ENCODE measurements at regions not wholly inside any gene's neighbourhood (a gene's known extent, or its start where the extent isn't known, plus 50 kb on each side); places are given as distances from the start of the nearest gene placed in this dataset.

DNA sequence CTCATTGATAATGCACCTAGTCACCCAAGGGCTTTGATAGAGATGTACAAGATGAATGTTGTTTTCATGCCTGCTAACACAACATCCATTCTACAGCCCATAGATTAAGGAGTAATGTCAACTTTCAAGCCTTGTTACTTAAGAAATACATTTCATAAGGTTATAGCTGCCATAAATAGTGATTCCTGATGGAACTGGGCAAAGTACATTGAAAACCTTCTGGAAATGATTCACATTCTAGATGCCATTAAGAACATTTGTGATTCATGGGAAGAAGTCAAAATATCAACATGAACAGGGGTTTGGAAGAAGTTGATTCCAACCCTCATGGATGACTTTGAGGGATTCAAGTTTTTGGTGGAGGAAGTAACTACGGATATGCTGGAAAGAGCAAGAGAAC lies 135.2 kb downstream of the TLE3 start:
- no peak for DNase-seq

DNA sequence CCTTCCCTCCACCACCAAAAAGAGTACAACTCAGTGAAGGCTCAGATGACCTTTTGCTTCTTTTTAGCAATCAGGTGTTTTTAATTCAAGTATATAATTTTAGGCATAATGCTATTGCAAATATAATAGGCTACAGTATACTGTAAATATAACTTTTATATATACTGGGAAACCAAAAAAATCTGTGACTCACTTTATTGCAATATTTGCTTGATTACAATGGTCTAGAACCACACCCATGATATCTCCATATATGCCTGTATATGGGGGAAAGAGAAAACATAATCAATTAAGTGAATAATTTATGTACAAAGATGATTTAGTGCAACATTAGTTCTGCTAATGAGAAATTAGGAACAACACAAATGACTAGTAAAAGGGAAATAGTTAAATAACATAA lies 134.3 kb downstream of the TLE3 start:
- DNase-seq, result no peak

DNA sequence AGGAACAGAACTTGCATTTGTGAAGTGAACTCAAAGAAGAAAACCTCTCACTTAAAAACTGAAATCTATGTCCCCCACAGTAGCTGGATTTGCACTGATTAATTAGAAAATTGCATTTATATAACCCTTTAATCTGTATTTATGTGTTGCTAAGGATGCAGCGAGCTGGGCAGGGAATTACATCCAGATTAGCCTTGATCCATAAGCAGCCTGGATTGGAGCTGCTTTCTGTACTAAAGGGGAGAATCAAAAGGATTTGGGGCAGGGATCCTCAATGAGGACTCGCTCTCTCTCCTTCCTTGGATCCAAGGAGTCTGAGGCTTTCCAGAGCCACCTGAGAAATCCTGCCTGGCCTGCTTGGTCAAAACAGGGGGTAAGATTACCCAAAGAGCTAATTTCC lies 125.9 kb downstream of the TLE3 start:
- DNase-seq, result no peak

DNA sequence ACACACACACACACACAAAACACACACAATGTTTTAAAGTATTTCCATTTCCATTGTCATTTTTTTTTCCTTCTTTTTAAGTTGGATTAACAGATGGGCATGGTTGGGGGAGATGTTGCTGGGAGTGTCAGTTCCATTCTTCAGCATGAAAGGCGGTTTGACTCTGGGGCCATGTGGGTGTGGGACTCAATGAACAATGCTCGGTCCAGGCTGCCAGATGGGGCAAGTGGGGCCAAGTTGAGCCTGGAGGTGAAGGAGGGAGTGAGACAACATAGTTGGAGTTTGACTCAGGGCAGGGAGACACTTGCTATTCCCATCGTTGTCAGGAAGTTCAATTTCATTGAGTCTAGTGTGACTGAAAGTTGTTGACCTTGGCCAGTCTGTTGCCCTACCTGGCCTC lies 125.3 kb downstream of the TLE3 start:
- DNase-seq, result no peak

DNA sequence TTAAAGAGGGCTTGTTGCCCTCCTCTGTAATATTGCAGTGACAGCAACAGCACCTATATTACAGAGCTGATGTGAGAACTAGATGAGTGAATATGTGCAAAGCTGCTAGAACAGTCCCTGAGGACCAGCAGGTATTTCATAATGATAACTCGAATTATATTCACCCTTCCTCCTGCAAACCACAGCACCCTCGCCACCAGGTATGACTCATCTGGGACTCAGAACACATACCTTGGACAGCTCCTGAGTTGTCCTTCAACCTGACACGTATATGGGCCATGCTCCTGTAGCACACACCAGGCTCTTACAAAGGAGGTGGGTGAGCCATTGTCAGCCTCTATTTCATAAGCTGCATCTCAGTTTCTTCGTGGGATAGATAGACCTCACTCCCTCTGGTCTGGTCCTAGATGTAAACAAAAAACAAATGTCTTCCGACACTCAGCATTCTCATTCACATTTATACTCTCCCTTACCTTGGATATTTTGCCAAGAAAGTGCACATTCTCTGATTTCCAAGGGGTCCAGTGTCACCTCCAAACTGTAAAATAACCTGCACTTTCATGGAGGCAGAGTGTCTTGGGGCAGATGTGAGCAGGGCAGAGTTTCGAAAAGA lies 124.5 kb downstream of the TLE3 start:
- DNase-seq, result no peak

DNA sequence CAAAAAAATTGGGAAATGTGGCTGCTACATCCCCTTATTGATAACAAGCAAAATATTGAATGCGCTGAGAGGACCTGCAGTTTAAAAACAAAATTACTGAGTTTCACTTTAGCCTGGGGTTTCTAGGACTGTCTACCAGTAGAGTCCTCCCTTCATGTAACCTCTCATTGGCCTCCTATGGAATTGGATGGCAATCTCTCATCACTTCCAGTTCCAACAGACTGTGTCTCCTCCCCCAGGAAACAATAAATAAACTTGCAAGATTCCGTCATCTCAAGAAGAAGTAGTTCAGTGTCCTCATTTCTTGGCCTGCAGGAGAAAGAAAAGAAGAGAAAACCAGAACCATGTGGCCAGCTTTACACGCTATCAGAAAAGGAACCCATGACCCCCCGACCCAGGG lies 123.8 kb downstream of the TLE3 start:
- DNase-seq, result no peak

DNA sequence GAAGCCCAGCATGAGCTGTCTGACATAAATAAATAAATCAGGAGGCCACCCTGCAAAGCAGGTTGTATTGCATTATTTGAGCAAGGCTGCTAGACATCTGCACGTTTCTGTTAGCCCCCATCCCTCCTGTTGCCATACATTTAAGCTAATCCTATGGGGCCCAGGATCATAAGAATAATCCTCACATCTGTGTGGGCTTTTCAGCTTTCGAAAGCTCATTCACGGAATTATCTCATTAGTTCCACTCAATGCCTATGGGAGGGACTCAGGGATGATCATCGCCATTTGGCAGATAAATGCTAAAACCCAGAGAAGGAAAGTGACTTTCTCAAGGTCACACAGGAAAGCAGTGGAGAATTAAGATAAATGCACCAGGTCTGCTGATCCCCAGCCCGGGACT lies 123.4 kb downstream of the TLE3 start:
- no peak for DNase-seq

DNA sequence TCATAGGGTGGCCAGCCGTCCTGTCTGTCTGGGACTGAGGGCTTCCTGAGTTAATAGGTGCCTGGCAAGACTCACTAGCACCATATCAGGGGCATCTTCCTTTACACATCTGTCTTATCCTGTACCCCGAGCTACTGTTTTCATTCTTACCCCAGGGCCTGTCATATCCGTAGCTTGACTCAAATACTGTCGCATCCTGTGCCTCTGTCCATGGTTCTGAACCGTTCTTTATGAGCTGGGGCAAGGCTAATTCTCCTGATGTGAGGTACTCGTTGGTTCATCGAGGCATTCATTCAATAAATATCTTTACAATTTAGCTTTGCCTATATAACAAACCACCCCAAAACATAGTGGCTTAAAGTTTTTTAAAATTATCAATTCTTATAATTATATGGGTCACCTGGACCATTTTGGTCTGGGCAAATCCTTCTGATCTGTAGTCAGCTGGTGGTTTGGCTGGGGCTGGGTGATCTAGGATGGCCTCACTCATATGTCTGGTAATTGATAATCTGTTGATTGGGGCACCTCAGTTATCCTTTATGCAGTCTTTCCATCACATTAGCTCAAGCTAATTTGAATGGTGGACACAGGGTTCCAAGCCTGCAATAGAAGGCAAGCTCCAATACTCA lies 121.2 kb downstream of the TLE3 start:
- DNase-seq, result no peak

DNA sequence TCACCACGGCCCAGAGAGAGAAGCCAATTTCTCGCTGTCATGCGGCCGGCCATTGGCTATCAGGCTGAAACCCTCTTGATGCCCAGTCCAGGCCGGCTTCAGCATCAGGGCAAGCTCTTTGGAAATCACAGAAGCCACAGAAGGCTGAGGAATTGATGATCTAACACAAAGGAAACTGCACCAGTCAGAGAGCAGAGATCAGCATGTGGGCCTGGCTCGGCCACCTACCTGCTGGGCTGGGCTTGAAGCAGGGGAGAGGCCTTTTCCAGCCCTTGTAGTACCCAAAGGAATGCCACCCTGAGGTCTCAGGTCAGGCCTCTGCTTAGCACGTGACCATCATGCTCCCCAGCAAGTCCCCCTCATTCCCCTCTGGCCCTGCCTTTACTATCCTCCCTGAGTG lies 119.1 kb downstream of the TLE3 start:
- DNase-seq, result no peak

DNA sequence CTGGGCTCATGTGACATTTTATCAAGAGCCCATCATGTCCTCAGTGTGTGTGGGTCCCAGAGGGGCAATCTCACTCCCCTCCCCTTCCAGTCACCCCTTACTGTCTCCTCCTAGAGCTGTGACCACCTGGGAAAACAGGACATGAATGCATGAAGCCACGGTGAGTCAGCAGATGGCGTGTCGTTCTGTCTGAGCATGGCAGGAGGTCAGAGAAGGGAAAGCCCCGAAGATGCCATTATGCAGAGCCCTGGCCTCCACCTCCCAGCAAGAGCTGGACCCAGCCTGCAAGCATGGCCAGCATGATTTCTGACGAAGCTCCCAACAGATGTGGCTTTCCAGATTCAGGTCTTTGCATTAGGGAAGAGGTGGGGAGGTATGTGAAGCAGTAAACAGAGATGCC lies 118.5 kb downstream of the TLE3 start:
- DNase-seq, result no peak

DNA sequence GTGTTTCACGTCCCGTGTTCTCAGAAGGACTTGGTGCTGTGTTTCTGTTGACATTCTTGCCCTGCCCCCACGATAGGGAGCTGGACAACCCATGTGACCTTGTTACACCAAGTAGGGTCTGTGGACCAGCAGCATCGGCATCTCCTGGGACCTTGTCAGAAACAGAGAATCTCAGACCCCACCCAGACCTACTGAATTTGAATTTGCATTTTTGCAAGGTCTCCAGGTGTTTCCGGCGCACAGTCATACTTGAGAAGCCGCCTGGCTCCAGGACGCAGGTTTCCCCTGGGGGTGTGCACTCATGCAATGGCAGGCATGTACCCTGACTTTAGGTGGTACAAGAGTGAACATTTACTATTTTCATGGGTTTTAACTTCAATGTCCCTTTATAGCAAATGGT lies 117.9 kb downstream of the TLE3 start:
- no peak for DNase-seq

DNA sequence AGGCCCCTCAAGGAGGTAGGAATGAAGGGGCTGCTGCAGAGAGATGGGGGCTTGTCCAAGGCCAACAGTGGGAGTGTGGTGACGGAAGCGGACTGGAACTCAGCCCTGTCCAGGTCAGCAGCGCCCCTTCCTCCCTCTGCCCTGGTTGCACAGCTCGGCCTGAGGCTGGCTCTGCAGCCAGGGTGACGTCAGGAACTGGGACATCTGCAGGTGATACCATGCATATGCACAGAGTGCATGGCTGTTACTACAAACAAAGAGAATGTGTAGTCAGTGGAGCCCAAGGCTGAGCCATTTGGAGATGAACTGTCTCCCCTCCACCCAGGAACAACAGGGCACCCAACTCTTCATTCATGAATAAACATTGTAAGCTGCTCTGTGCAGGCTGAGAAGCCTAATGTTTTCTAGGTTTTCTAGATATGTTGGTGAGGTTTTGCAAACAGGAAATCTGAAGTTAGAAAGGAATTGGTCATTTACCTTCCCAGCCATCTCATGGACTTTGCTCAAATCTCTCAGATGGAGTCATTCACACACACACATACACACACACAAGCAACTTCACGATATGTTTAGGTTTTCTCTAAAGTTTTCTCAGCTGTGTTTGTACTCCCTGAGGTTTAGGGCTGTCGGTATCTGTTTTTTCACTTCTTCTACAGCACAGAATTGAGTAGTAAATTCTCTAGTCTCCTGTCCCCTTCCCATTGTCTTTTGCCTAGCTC lies 117.2 kb downstream of the TLE3 start:
- no peak for DNase-seq

DNA sequence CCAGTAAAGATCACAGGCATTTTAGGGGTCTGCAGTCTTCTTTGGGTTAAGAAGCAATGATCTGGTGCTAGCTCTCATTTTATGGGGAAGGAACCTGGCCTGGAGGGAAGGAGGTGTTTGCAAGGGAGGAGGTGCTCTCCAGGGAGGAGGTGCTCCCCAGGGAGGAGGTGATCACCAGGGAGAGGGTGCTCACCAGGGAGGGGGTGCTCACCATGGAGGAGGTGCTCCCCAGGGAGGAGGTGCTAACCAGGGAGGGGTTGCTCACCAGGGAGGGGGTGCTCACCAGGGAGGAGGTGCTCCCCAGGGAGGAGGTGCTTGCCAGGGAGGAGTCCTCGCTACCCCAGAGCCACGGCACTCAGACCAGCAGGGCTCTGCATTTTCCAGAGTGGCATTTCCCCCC lies 115.7 kb downstream of the TLE3 start:
- DNase-seq, result no peak

DNA sequence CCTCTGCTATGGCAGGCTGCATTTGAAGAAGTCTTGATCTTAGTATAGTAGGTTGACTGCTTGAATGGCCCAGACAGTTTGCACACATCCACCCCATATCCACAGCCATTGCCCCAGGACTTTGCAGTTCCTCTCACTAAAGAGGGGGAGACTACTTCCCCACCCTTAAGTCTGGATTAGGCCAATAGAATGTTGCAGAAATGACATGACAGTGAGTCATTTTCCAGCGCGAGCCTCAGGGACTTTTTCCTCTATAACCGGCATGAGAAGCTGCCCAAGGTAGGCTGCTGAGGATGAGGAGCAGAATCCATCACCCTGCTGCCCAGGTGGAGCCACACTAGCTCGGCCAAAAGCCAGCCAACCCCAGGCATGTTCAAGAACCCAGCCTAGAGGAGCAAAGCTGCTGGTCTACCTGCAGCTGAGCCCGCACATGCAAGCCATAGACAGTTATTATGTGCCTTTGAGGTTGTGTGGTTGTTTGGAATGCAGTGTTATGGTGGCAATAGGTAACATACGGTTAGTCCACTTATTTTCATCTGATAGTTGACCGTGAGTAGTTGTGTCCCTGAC lies 113.9 kb downstream of the TLE3 start:
- DNase-seq, result no peak

DNA sequence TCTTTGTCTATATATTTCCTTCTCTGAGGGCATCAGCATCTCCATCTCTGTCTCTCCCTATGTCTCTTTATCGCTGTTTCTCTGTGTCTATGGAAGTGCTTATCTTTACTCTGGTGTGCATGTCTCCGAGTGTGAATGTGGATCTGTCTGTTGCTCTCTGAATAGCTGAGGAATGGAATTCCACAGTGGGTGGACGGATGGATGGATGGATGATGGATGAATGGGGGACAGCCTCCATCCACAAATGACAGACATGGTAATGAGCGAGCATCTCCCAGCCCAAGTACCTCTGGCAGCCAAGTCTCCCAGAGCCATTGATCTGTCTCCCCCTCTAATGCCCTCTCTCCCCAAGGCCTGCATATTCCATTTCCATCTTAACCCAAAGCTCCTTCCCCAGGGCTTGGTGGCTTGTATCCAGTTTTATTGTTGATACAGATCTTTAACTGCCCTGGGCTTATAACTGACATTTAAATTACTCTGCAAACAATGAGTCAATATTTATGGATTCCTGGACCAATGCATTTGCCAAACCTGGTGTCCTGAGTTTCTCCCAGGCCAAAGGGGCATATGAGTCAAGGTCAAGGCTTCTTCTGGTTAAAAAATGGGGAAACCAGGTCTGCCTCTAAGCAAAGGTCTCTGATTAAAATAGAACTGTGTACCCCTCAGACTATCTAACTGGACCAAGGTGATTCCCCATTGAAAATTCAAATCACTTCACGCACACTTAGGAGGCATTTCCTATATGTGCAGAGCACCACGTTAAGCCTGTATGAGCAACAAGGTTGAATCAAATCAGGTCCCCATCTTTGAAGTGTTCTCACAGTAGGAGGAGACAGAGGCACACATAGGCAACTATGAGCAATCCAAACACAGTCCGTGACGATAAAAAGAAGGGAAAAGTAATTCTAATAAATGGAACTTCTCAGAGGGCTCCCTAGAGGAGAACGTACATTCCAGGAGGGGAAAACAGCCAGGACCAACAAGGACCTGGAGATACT lies 109.9 kb downstream of the TLE3 start:
- no peak for DNase-seq

DNA sequence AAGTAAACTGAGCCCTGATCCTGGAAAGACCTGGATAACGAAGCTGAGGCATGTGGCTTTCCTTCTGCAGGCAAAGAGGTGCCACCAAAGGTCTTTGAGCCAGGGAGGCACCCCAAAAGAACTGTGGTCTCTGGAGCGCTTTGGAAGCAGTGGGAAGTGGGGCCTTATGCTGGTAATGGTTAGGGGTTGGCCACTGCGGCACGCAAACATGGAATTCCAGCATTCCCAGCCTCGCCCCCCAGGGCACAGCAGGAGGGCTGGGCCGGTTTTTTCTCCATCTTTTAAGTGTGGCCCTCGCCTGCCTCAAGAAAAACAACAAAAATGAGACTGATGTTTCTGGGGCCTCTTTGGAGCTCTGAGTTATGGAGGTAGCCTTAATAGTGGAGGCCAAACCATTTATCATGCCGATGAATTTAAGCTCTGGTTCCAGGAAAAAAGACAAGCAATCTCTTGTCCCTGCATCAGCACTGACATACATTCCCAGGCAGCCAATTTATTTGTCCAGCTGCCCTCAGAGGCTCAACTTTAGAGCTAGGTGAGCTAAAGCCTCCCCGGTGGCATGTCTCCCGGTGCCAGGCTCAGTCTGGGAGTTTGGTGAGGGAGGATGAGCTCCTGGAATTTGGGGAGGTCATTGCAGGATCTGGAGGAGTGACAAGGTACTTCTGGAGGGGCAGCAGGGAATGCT lies 109.0 kb downstream of the TLE3 start:
- no peak for DNase-seq

DNA sequence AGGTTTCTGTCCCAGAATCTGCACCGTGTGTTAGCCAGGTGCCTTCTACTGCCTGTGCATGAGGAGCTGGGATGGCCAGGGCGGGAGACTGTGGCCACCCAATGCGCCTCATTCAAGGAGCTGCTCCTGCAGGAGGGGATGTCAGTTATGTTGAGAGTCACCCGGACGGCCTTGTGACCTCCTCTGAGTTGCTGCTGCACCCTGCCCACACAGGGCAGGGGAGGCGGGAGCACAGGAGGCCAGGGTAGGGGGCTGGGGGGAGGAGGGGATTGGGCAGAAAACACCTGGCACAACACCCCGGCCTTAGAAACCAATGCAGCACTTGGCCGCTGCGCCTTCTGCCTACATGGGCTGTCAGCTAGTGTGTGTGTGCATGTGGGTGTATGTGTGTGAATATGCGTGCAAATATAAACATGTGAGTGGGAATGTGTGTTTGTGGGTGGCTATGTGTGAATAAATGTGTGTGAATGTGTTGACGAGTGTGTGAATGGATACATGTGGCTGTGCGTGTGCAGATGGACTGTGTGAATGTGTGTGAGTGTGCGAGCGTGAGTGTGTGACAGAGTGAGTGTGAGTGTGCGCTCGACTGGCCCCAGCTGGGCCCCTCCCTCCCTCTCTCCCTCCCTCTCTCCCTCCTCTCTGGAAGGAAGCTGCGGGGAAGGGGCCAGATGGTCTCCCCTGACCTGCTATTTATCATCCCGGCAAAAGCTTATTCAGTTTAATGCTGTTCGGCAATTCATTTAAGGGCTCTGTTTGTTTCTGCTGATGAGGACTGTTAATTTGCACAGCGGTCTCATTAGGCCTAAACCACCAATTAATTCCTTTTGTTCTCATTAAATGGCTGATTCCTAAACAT lies 106.9 kb downstream of the TLE3 start:
- DNase-seq, result no peak

DNA sequence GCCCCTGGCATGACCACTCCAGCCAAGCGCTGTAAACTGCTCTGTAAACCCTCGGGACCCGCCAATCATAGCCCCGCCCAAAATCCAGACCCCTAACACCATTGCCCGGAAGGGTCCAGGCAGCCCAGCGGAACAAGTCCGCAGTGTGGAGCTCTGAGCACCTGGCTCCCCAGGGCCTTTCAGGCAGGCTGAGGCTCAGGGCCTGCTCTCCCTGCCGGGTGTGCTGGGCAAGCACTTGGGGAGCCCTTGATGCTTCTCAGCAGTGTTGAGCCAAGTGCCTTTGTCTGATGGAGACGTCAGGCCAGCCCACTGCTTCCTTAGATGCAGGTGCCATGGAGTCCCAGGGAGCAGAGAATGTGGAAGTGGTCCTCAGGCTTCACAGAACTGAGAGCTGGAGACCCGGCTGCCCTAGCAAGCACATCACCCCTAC lies 106.2 kb downstream of the TLE3 start:
- peak; percentile 60 for DNase-seq

DNA sequence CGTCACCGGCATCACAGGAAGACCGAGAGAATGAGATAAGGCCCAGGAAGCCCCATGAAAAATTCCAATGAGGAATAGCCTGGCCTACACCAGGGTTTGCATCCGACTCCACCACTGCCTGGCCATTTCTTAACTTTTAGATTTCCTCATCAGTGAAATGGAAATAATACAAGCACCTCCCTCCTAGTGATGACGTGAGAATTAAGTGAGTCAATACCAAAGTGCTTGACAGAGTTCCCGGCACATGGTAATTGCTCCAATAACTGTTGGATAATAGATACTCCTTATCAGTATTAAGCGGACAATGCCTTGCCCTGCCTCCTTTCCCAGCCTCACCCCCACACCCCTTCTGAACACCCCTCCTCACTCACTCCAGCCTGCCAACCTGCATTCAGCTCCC lies 105.4 kb downstream of the TLE3 start:
- no peak for DNase-seq

DNA sequence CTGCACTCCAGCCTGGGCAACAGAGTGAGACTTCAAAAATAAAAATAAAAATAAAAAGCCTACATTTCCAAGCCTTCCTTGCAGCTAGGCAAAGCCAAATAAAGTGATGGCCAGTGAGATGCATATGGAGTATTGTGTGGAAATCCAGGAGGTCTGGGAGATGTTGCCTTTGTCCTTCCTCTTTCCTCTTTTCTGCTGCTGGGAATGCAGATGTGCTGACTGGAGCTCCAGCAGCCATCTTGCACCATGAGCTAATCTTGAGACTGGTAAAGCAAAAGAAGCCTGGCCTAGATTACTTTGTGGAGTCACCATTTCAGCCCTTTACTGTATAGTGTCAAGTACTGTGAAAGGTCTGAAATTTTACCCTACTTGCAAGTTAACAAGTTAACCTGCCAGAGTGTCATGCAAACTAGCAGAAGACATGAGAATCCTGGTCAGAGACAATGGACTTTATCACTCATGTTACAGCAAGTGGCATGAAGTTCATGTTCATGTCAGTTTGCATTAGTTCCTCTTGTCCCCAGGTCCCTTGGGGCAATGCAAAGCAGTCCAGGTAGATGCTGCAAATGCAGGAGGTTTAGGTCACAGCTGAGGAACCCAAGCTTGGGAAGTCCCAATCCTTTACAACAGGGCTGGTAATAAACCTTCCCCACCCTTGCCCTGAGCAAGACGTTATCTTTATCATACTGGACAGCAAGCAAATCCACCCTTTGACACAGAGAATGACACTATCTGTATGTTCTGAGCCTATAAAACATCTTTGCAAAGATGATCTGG lies 103.1 kb downstream of the TLE3 start:
- DNase-seq, result no peak
